ENCODE measurements at regions not wholly inside any gene's neighbourhood (a gene's known extent, or its start where the extent isn't known, plus 50 kb on each side); places are given as distances from the start of the nearest gene placed in this dataset.

DNA sequence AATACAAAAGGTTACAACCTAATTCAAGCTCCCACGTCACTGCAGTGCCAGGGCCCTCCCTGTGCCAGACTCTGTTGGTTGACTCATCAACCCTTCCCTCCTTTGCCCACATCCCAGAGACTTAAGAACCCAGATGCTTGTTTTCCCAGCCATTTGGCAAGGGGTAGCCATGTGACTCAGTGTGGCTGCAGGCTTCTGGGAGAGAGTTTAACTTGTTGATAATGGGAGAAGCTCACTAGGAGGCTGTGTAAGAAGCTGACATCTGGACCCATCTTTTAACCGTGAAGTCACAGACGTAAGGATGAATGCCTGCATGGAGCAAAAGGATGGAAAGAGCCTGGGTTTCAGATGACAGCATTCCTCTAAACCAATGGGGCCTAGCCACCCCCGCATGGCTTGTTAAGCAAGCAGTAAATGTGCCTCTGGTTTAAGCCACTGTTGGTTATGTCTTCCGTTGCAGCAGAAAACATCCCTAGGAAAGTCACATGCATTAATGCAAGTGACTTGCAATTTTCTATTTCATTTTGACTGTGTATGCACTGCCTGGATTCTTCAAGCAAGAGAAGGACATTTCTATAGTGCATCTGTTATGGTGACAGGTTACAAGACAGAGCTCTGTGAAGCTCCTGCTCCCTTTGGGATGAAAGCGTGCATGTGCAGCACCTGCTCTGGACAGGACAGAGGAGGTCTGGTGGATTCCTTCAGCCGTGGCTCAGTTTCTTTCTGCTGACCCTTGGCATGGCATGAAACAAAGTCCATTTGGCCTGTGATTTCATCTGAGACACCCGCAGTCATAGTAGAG is 57.5 kb upstream of the CREB5 start:
- no peak overlapping the region for H3K4ac ChIP-seq (replicated peaks; ENCODE audit: insufficient read length, low read depth, low read length)
- TF ChIP-seq, protein P1, sequence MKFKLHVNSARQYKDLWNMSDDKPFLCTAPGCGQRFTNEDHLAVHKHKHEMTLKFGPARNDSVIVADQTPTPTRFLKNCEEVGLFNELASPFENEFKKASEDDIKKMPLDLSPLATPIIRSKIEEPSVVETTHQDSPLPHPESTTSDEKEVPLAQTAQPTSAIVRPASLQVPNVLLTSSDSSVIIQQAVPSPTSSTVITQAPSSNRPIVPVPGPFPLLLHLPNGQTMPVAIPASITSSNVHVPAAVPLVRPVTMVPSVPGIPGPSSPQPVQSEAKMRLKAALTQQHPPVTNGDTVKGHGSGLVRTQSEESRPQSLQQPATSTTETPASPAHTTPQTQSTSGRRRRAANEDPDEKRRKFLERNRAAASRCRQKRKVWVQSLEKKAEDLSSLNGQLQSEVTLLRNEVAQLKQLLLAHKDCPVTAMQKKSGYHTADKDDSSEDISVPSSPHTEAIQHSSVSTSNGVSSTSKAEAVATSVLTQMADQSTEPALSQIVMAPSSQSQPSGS (IDR thresholded peaks at IDR 0.05; ENCODE audit: low read length): no peak
- no peak for TF ChIP-seq POLR2AphosphoS5 (IDR thresholded peaks at IDR 0.05; ENCODE audit: low read depth, low read length)
- TF ChIP-seq, protein P2, sequence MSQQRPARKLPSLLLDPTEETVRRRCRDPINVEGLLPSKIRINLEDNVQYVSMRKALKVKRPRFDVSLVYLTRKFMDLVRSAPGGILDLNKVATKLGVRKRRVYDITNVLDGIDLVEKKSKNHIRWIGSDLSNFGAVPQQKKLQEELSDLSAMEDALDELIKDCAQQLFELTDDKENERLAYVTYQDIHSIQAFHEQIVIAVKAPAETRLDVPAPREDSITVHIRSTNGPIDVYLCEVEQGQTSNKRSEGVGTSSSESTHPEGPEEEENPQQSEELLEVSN (IDR thresholded peaks at IDR 0.05): no peak
- no peak for TF ChIP-seq SIN3A (conservative IDR thresholded peaks at IDR 0.05 in 1 of 2, IDR thresholded peaks at IDR 0.05 in 1 of 2; ENCODE audit: low read depth in 1 of 2, low read length in 2 of 2)
- TF ChIP-seq SRF (IDR thresholded peaks at IDR 0.05; ENCODE audit: low read depth, low read length): no peak
- no peak for TF ChIP-seq NANOG (IDR thresholded peaks at IDR 0.05; ENCODE audit: insufficient read depth, low read depth, low read length, poor library complexity, severe bottlenecking)
- TF ChIP-seq SP4 (IDR thresholded peaks at IDR 0.05; ENCODE audit: low read length): no peak
- WGBS, 2 experiments (ENCODE audit: extremely low coverage in 1 of 2, insufficient coverage in 1 of 2, insufficient read length in 1 of 2, insufficient replicate concordance in 2 of 2, low coverage in 1 of 2, low lambda C conversion rate in 2 of 2, missing lambda C conversion rate in 1 of 2): 84% methylated on average over 8 of the region's 8 CpGs; no CpG with 5 or more reads in 1 of the 2 experiments
- peaks cover 4 to 12% (median 10%) of the 10 kb centered on the region in 4 experiments for H3K4me1 ChIP-seq (replicated peaks in 1 of 4; ENCODE audit: control insufficient read depth in 3 of 4, insufficient read depth in 4 of 4, low read length in 3 of 4)
- FAIRE-seq: no peak
- H2BK12ac ChIP-seq (ENCODE audit: low read depth, low read length): no peak overlapping the region
- H3K27ac ChIP-seq (ENCODE audit: low read depth, low read length): no peak overlapping the region
- H4K5ac ChIP-seq (ENCODE audit: insufficient read length, low read depth, low read length): no peak overlapping the region
- H3K23ac ChIP-seq (ENCODE audit: insufficient read length): no peak overlapping the region
- H2AFZ ChIP-seq (ENCODE audit: low read length): no peak overlapping the region
- no peak overlapping the region for H2AK5ac ChIP-seq (ENCODE audit: low read depth, low read length)
- no peak overlapping the region for H3K9ac ChIP-seq (replicated peaks in 1 of 4; ENCODE audit: extremely low read depth in 1 of 4, low read depth in 3 of 4, low read length in 3 of 4)
- no peak overlapping the region for H4K8ac ChIP-seq (ENCODE audit: extremely low read depth, insufficient read depth, low read length)
- H2BK15ac ChIP-seq (ENCODE audit: low read length): no peak overlapping the region
- H3K27me3 ChIP-seq (replicated peaks in 1 of 4; ENCODE audit: control insufficient read depth in 3 of 4, extremely low read depth in 1 of 4, insufficient read depth in 3 of 4, low read length in 3 of 4): 0 out of 7 replicates have a peak, but pooled peaks cover 0 to 3% (median 0%) of the 10 kb centered on the region in 4 experiments
- no peak overlapping the region for H2BK5ac ChIP-seq (ENCODE audit: low read depth, low read length)
- no peak overlapping the region for H3K4me3 ChIP-seq (ENCODE audit: extremely low read depth in 1 of 4, insufficient read depth in 2 of 4, low read depth in 3 of 4, low read length in 4 of 4)
- no peaks in the 10 kb centered on the region for H3K23me2 ChIP-seq (ENCODE audit: low read depth, low read length)
- ChIA-PET CTCF (ENCODE audit: partially characterized antibody) (interaction anchor here (9.2 kb wide), 1 partner anchor 7 kb away, joined by 89 read pairs; no protein-coding TSS in a partner anchor), POLR2A (ENCODE audit: partially characterized antibody) (no interaction called here)
- H3K4me2 ChIP-seq (ENCODE audit: insufficient read depth in 1 of 2, low read depth in 2 of 2, low read length in 2 of 2): no peak overlapping the region
- H4K91ac ChIP-seq (replicated peaks; ENCODE audit: insufficient read length, low read length): no peak overlapping the region
- no peak overlapping the region for H2BK120ac ChIP-seq (replicated peaks; ENCODE audit: low read depth, low read length)
- no peaks in the 10 kb centered on the region; the same call in 1 of the 2 replicates for H3K79me1 ChIP-seq (ENCODE audit: low read depth, low read length)
- H2BK20ac ChIP-seq (ENCODE audit: low read length): no peak overlapping the region
- H3K14ac ChIP-seq (ENCODE audit: insufficient read length): no peak overlapping the region
- no peaks in the 10 kb centered on the region for H3K79me2 ChIP-seq (ENCODE audit: control insufficient read depth in 1 of 2, insufficient read depth in 2 of 2, low read length in 2 of 2)
- DNase-seq (ENCODE audit: low read depth in 1 of 2, low spot score in 2 of 2): no peak
- H3K56ac ChIP-seq (replicated peaks; ENCODE audit: insufficient read length, low read depth, low read length): no peak overlapping the region
- no peaks in the 10 kb centered on the region for H4K20me1 ChIP-seq (replicated peaks in 1 of 2; ENCODE audit: control insufficient read depth in 1 of 2, insufficient read depth in 2 of 2, low read length in 2 of 2)
- H3K18ac ChIP-seq (ENCODE audit: extremely low read depth, low read length): no peak overlapping the region
- H3K9me3 ChIP-seq (ENCODE audit: insufficient read depth in 2 of 2, low read depth in 1 of 2, low read length in 1 of 2): 0 out of 4 replicates have a peak, but pooled peaks cover 0 to 3% of the 10 kb centered on the region in 2 experiments
- H3K36me3 ChIP-seq (ENCODE audit: control insufficient read depth in 2 of 4, insufficient read depth in 4 of 4, low read length in 3 of 4): no peaks in the 10 kb centered on the region

Data from H1 (cell line).